AG09319 (cell line): ENCODE measurements at regions not wholly inside any gene's neighbourhood (a gene's known extent, or its start where the extent isn't known, plus 50 kb on each side); places are given as distances from the start of the nearest gene placed in this dataset.

Experiments used
- DNase-seq: peaks from one replicate; pipeline ENCODE4 v3.0.0-alpha.2; 2010; ENCODE audit warnings: low read depth; ENCODE audit errors: extremely low read depth
- TF ChIP-seq, protein P1 (sequence below): IDR thresholded peaks from 2 replicates; pipeline ENCODE4 v1.5.1; 2011; ENCODE audit warnings: low read depth, mild to moderate bottlenecking, inconsistent platforms, low read length, moderate library complexity

DNA sequence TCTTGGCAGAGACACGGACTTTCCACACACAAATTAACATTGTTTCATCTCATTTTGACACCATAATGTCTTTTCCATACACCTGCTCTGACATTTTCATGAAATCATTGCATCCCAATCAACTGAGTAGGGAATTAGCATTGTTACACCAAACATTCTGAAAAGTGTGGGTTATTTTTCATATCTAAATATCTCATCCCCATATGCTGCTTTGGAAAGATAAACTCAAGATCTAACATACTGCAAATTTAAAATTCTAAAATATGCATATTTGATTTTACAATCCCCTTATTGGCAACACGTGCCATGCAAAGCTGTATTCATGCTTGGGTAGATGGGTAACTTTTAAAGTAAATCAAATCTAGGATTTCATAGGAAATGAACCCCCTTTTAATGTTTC is 242.9 kb downstream of the ZNF516 start:
- TF ChIP-seq, protein P1, sequence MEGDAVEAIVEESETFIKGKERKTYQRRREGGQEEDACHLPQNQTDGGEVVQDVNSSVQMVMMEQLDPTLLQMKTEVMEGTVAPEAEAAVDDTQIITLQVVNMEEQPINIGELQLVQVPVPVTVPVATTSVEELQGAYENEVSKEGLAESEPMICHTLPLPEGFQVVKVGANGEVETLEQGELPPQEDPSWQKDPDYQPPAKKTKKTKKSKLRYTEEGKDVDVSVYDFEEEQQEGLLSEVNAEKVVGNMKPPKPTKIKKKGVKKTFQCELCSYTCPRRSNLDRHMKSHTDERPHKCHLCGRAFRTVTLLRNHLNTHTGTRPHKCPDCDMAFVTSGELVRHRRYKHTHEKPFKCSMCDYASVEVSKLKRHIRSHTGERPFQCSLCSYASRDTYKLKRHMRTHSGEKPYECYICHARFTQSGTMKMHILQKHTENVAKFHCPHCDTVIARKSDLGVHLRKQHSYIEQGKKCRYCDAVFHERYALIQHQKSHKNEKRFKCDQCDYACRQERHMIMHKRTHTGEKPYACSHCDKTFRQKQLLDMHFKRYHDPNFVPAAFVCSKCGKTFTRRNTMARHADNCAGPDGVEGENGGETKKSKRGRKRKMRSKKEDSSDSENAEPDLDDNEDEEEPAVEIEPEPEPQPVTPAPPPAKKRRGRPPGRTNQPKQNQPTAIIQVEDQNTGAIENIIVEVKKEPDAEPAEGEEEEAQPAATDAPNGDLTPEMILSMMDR: no peak
- no peak for DNase-seq

DNA sequence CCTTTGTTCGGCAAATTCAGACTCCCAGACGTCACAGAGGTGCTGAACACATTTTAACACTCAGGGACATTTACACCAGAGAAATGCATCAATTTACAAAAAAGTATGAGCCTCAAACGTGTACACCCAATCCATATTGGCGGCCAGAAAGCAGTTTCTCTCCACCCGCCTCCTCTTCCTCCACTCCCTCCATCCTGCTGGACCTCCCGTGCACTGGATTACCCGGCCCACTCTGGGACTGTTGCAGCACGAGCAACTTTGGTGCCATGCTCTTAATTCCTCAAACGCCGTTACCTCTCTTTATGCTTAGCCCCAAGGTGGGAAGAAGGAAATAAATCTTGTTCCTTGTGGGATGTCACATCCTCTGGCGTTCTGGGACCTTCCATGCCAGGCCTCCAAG is 243.4 kb downstream of the ZNF516 start:
- no peak for DNase-seq
- TF ChIP-seq, protein P1: no peak

DNA sequence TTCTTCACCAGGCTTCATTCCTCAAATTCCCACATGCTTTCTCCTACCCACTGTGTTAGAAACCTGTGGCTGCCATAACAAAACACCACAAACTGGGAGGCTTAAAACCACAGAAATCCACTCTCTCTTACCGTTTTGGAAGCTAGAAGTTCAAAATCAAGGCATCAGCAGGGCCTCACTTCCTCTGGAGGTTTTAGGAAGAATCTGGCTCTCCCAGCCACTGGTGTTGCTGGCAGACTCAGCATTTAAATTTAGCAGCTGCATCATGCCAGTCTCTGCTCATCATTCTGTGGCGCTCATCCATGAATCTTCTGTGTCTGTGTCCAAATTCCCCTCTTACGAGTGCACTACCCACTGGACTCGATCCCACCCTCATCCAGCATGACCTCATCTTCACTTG is 248.5 kb downstream of the ZNF516 start:
- DNase-seq: no peak
- TF ChIP-seq, protein P1: no peak

DNA sequence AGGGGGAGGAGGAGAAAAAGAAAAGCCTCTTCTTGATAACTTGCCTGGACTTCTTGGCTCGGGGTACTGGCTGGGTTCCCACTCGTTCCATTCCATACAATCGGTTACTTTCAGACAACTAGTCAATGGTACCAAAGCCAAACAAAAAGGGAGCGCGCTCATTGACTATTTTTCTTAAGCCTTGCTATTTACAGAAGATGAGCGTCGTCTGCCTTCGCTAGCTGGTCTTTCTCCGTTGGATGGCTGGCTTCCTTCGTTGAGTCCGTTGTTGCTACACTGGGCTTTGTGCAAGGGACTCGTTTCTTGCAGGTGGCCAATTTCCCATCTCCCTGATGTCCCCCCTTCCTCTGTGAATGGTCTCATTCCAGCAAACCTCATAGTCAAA is 260.4 kb downstream of the ZNF516 start:
- no peak for DNase-seq
- TF ChIP-seq, protein P1: no peak

DNA sequence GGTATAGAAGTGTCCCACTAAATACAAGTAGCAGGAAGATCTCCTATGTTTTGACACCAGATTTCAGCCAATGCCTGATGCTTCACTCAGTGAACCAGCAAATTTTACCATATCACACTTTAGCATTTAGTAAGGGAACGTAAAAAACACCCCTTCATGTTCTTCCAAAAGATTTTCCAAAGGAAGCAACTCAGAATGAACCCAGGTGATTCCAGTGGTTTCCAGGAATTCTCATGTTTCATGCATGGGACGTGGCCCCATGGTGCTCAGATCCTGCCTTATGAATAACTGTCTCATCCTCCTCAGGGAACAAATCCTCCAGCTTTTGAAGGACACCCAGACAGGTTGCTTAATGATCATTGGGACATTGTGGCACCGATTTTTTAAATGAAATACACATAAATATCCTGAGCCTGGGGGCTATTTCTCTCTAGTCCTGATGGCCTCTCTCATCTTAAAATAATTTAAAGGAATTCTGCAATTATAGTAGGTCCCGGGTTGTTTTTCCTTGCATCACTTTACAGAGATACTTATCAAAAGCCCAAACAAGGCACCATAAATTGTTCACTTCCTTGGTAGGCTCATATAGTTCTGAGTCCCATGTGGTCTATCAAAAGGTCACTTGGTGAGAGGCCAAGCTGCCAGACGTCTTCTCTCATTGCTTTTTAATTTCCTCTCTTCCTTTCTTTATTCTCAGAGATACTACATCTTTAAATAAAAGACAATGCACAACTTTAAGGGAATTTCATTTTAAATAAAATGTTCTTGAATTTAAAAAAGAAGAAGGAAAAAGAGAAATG is 261.0 kb downstream of the ZNF516 start:
- DNase-seq: no peak
- TF ChIP-seq, protein P1: no peak

DNA sequence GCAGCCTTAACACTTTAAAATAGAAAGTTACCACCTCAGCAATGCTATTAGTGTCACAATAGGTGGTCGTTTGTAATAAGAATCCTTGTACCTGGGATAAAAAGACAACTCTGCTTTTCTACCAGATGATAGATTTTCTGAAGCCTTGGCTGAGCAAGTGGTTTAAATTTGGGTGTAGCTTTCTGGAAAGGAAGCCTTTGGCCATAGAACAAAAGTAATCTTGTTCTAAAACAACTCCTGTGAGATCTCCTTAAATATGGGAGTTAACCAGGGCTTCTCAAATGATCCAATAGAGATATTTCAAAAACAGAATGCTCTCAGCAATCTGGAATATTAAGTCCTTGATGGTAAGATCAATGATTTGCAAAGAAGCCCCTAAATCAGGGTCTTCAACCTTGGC is 261.6 kb downstream of the ZNF516 start:
- TF ChIP-seq, protein P1: no peak
- DNase-seq: no peak

DNA sequence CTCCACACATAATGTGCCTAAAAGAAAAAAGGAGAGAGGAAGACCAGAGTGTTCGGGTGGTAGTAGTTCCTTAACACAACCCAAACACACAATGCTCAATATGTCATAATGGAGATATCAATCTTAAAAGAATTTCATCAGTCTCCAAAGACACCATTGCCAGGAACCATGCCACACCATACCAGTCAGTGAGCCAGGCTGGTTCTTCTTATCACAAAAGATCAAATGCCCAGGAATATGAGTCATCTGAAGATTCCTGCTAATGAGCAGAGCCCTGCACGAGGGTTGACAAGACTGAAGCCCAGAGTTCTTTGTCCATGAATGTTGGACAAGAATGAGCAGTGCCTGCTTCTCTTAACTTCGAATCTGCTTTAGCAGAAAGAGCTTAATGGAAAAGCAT is 262.3 kb downstream of the ZNF516 start:
- TF ChIP-seq, protein P1: no peak
- no peak for DNase-seq
